ENCODE measurements at regions not wholly inside any gene's neighbourhood (a gene's known extent, or its start where the extent isn't known, plus 50 kb on each side); places are given as distances from the start of the nearest gene placed in this dataset.

DNA sequence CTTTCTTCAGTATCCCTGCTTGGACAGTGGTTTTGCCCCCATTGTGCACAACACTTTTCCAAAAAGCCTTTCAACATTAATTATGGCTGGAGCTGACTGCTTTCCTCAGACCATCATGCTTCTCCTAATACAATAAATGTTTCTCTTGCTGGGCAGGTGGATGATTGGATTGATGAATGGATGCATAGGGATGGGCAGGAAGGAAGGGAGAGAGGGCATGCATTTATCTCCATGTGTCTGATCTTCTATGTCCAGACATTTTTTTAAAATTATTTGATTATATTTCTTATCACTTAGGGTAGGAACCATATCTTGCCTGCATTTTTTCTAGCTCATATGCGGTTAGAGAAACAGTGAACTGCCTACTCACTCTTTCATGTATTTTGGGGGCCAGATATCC lies 218.5 kb downstream of the PRL start:
- in situ Hi-C loops (cut with HindIII; ENCODE audit: low pct_unique_long_range_greater_than_20kb, low sequenced_read_pairs) (no loop called here), intact Hi-C loops (cut with micrococcal nuclease; ENCODE audit: unreplicated experiment) (no loop called here)
- BruUV-seq (replicated peaks), result no TSS peak
- TF ChIP-seq POLR2AphosphoS5 (IDR thresholded peaks at IDR 0.05; ENCODE audit: low read depth, low read length), result no peak
- no peak for TF ChIP-seq SIN3A (IDR thresholded peaks at IDR 0.05; ENCODE audit: borderline replicate concordance, insufficient read depth, low read depth, low read length)
- no peak for TF ChIP-seq CTCF (IDR thresholded peaks at IDR 0.05)
- TF ChIP-seq, protein P1, sequence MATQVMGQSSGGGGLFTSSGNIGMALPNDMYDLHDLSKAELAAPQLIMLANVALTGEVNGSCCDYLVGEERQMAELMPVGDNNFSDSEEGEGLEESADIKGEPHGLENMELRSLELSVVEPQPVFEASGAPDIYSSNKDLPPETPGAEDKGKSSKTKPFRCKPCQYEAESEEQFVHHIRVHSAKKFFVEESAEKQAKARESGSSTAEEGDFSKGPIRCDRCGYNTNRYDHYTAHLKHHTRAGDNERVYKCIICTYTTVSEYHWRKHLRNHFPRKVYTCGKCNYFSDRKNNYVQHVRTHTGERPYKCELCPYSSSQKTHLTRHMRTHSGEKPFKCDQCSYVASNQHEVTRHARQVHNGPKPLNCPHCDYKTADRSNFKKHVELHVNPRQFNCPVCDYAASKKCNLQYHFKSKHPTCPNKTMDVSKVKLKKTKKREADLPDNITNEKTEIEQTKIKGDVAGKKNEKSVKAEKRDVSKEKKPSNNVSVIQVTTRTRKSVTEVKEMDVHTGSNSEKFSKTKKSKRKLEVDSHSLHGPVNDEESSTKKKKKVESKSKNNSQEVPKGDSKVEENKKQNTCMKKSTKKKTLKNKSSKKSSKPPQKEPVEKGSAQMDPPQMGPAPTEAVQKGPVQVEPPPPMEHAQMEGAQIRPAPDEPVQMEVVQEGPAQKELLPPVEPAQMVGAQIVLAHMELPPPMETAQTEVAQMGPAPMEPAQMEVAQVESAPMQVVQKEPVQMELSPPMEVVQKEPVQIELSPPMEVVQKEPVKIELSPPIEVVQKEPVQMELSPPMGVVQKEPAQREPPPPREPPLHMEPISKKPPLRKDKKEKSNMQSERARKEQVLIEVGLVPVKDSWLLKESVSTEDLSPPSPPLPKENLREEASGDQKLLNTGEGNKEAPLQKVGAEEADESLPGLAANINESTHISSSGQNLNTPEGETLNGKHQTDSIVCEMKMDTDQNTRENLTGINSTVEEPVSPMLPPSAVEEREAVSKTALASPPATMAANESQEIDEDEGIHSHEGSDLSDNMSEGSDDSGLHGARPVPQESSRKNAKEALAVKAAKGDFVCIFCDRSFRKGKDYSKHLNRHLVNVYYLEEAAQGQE (IDR thresholded peaks at IDR 0.05; ENCODE audit: insufficient read depth in 1 of 2, low read depth in 2 of 2, low read length in 1 of 2), result no peak
- TF ChIP-seq TCF7L2 (IDR thresholded peaks at IDR 0.05; ENCODE audit: low read depth, low read length), result no peak
- Histone ChIP-seq H3K4me1 (ENCODE audit: control insufficient read depth, insufficient read depth, low read length) (peaks cover 3% of the 10 kb centered on the region; the same call in 1 of the 2 replicates), H3K27ac (ENCODE audit: low read length) (peak overlapping the region; percentile 30; the same call in 1 of the 2 replicates), H3K27me3 (ENCODE audit: control insufficient read depth, insufficient read depth, low read length) (no peaks in the 10 kb centered on the region), H3K9me3 (ENCODE audit: control insufficient read depth, insufficient read depth, low read depth, low read length) (no peaks in the 10 kb centered on the region), H3K36me3 (ENCODE audit: control insufficient read depth, insufficient read depth, low read length) (no peaks in the 10 kb centered on the region), H3K4me3 (ENCODE audit: low read depth in 2 of 2, low read length in 2 of 2) (no peak overlapping the region)
- DNase-seq (ENCODE audit: low read depth, low spot score), result no peak
- ATAC-seq, result no peak
- ChIA-PET CTCF (no interaction called here), POLR2A (no interaction called here)

- Histone ChIP-seq H3K36me3 (ENCODE audit: control insufficient read depth, insufficient read depth, low read length) (no peaks in the 10 kb centered on the region), H3K27me3 (ENCODE audit: control insufficient read depth, insufficient read depth, low read length) (no peaks in the 10 kb centered on the region), H3K27ac (ENCODE audit: low read length) (peak overlapping the region; percentile 30; the same call in 1 of the 2 replicates), H3K9me3 (ENCODE audit: control insufficient read depth, insufficient read depth, low read depth, low read length) (no peaks in the 10 kb centered on the region), H3K4me1 (ENCODE audit: control insufficient read depth, insufficient read depth, low read length) (peaks cover 3% of the 10 kb centered on the region; the same call in 1 of the 2 replicates), H3K4me3 (ENCODE audit: low read depth in 2 of 2, low read length in 2 of 2) (no peak overlapping the region)
- no TSS peak for BruUV-seq (replicated peaks)
- ATAC-seq (no peak), DNase-seq (ENCODE audit: low read depth, low spot score) (no peak)
- in situ Hi-C loops (cut with HindIII; ENCODE audit: low pct_unique_long_range_greater_than_20kb, low sequenced_read_pairs) (no loop called here), intact Hi-C loops (cut with micrococcal nuclease; ENCODE audit: unreplicated experiment) (no loop called here)
- ChIA-PET CTCF (no interaction called here), POLR2A (no interaction called here)
- TF ChIP-seq TCF7L2 (IDR thresholded peaks at IDR 0.05; ENCODE audit: low read depth, low read length), result no peak
- TF ChIP-seq, protein P1 (IDR thresholded peaks at IDR 0.05; ENCODE audit: insufficient read depth in 1 of 2, low read depth in 2 of 2, low read length in 1 of 2), result no peak
These were observed 217.9 kb downstream of the PRL start for GRCh38 chr6:22078802-22079545.
